NCI-H2196 treated with DMSO at 0.1 percent for 48 hours (cell line): ENCODE measurements at regions not wholly inside any gene's neighbourhood (a gene's known extent, or its start where the extent isn't known, plus 50 kb on each side); places are given as distances from the start of the nearest gene placed in this dataset.

Experiments
- DNase-seq: peaks from one replicate; lab custom pipeline; 2025; ENCODE audit not compliant: unreplicated experiment; lab: John Stamatoyannopoulos, UW

- no peak for DNase-seq
Observed at GRCh38 chr9:17967731-17968130, 388.9 kb downstream of the SH3GL2 start.

DNA sequence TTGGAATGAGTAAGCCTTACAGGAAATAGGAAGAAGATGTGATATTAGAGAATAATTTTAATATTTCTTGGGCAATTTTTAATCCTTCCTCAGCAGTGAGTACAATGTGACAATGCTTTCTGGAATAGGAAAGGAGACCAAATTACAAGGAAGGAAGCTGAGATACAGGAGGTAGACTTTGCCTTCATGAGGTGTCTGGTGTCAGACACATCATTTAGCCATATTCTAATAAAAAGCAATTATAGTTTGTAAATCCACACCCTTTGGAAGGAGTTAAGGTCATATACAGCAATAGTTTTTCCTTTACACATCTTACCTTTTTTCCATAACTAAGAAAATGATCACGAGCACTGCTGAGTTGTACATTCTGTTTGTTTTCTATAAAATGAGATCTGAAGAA lies 390.4 kb downstream of the SH3GL2 start:
- DNase-seq = no peak

- no peak for DNase-seq
Observed at GRCh38 chr9:17970277-17970676, 391.4 kb downstream of the SH3GL2 start.

DNA sequence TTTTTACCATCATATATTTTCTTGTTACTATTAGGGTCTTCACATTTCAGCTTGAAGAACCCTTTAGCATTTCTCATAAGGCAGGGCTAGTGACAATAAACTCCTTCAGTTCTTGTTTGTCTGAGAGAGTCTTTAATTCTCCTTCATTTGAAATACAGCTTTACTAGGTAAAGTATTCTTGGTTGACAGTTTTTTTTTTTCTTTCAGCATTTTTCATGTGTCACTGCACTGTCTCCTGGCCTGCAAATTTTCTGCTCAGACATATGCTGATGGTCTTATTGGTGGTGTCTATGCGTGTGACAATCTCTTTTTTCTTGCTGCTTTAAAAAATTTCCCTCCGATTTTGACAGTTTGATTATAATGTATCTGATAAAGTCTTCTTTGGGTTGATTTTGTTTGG lies 399.9 kb downstream of the SH3GL2 start:
- no peak for DNase-seq

DNA sequence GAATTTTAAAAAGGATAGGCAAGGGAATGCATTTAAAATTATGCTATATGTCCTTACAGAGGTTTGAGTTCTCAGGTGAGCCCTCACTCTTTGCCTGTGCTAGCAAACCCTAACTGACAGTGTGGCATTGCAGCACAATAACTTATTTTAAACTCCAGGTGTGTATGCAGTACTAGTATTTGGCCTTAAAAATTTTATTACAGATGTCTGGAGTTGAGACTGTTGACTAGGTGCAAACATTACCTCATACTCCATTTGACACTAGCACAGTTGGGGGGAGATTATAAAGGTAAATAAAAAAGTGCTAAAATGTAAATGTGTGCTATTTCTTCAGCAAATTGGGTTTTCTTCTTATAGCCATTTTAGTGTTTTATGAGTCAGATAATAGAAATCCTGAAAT lies 407.7 kb downstream of the SH3GL2 start:
- DNase-seq = no peak

- DNase-seq = no peak
Observed at GRCh38 chr9:17987189-17987588, 408.3 kb downstream of the SH3GL2 start.

DNA sequence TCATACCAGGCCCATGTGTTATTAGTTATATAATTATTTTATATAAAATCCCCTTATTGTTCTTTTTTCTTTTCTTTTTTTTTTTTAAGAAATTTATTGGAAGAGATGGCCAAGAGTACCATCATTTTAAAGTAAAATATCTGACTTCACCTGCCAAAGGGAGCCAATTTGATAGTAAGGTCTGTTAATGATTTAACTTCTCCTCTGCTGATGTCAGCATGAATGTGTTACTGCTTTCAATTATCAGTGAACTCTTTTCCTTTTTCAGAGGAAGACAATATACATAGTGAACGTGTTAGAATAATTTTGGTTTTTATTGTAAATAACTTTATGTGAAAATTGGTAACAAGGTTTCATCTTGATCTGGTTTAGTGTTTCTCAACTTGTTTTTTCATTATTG lies 409.6 kb downstream of the SH3GL2 start:
- DNase-seq = no peak

DNA sequence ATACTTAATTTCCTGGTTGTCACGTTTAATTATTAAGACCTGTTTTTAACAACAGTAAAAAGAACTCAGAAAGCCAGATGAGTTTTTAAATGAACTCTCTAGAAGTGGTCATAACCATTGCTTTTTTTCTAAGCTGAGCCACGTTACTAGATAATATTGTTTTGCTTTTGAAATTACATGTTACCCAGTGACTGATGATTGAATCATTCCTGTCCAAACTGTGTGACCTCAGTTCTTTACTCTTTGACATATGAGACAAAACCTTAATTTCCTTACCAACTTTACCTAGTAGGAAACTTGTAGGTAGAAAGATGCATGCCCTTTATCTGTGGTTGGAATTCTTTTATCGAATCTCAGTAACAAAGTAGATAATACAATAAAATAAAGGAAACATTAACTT lies 411.7 kb downstream of the SH3GL2 start:
- no peak for DNase-seq

- no peak for DNase-seq
Observed at GRCh38 chr9:17993024-17993423, 414.2 kb downstream of the SH3GL2 start.

DNA sequence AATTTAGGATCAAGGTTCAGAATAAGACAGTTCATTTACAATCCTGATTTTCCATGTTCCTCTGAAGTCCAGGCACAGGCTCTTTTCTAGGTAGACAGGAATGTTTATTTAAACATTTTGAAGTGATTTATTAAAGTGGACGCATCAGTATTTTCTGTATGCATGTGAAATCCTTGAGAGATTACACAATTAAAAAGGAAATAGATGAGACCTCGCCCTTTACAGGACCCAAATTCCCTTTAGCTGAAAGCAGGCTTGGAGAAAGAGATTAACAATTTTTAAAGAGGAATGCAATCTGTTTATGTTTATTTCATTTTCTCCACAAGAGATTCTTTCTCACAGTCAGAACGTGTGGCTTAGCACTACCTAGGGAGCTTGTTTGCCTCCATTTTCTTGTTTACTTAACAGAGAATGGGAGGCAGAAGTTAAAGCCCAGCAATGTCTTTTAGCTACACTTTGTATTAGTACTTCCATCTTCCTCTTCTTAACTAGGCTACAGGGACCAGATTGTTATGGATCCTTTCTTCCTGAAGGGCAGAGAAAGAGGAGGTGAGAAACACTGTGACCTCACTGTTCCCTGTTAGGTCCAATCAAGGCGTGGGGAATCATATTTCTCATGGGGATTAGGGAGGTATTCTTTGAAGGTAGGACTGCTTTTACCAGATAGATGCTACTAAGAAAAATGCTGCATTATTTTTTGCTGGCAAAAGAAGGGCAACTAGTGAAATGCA lies 416.0 kb downstream of the SH3GL2 start:
- no peak for DNase-seq

DNA sequence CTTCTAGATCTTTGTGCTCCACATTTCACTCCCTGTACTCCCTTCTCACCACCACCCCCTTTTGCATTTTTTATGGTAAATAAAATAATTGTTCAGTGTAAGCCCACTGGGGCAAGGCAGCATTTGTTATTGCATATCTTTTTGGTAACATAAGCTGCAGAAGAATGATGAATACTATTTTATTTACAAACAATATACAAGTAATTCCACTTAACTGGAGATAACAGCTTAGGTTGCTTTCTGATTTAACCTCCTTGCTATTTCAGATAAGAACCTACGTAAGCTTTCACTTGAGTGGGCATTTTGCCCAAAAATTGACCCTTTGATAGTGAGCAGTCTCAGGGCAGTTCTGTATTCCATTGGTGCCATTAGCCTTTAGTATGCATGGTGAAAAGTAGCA lies 417.9 kb downstream of the SH3GL2 start:
- no peak for DNase-seq

- DNase-seq = no peak
Observed at GRCh38 chr9:18002718-18003438, 424.0 kb downstream of the SH3GL2 start.

GRCh38 chr9:18006591-18006990 lies 427.7 kb downstream of the SH3GL2 start:
- DNase-seq = no peak

GRCh38 chr9:18007621-18008020 lies 428.8 kb downstream of the SH3GL2 start:
- no peak for DNase-seq

GRCh38 chr9:18009902-18010301 lies 431.0 kb downstream of the SH3GL2 start:
- DNase-seq = no peak

DNA sequence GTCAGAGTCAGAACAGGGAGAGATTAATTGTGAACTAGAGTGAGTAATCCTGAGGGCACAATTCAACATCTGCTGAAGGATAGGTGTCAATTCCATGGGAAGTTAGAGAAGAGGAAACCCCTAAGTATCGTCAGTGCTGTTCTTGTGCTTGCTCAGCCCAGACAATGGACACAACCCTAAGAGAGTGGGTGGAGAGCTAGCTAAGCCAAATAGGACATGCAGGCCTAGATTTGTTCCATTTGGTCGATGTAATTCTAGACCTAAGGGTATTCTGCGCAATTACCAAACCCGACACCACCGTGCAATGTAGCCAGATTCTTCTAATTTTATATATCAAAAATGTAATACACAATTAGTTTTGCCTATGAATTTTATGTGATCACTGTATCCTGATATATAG lies 431.6 kb downstream of the SH3GL2 start:
- DNase-seq = no peak

DNA sequence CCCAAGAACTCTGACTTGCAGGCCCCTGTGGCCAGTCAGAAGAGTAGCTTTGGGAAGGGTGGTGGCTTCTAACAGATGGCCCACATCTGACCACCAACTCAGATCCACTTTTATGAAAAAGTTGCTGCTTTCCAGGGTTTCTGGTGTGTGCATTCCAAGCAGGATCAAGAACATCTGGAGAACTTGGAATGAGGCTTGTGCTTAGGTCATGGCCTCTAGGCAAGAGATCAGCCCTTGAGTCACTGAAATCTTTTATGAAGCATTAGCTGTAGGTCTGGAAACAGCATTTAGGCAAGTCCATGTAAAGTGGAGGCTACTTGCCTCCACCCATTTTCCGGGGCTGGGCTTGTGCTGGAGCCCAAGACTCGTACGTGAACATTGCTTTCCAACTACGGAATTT lies 433.3 kb downstream of the SH3GL2 start:
- no peak for DNase-seq

DNA sequence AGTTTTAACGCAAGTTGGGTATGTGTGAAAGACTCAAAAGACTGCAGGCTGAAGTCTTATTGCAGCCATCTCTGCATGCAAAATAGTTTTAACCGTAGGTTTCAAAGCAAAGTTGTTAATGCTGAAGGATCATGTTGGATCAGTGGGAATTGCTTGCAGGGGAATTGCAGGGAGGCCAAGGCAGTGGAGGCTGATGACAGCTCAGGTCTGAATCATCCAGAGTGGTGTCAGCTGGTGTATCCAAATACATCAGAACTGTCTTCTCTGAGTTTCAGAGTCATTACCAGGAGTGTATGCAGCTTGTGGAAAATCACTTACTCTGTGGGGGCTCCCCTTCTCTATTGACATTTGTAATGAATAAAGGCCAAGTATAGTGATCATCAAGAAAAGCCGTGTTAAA lies 435.7 kb downstream of the SH3GL2 start:
- no peak for DNase-seq

GRCh38 chr9:18015116-18015515 lies 436.2 kb downstream of the SH3GL2 start:
- no peak for DNase-seq

GRCh38 chr9:18017136-18017535 lies 438.3 kb downstream of the SH3GL2 start:
- no peak for DNase-seq

DNA sequence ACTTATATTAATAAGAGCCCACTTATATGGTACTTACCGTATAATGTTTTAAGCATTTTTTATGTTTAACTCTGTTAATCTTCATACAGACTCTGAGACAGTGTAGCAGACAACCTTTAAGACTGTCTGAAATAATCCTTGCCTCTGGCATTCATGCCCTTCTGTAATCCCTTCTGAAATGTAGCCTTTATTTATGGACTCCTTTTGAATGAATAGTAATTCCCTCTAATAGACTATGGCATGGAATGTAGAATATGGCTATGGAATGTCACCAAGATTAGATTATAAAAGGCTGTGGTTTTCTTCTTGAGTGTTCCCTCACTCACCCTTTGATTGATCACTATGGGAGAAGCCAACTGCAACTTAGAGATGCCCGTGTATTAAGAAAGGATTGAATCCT lies 439.4 kb downstream of the SH3GL2 start:
- DNase-seq = no peak

- DNase-seq = no peak
Observed at GRCh38 chr9:18018661-18019060, 439.8 kb downstream of the SH3GL2 start.
